TTC549 (cell line): ENCODE measurements at regions not wholly inside any gene's neighbourhood (a gene's known extent, or its start where the extent isn't known, plus 50 kb on each side); places are given as distances from the start of the nearest gene placed in this dataset.
"Not testable (repeated sequence)": the region's sequence is repeated elsewhere in the genome, so short reads cannot be mapped to it uniquely, and the experiment has no call there.

ENCODE experiments used
- FAIRE-seq: peaks from 2 replicates; lab custom pipeline; 2012; peaks lifted over from hg19 to GRCh38; lab: Jason Lieb, UNC

- no peak for FAIRE-seq
These were observed 224.1 kb upstream of the FAM3C start for GRCh38 chr7:121620206-121620605.

DNA sequence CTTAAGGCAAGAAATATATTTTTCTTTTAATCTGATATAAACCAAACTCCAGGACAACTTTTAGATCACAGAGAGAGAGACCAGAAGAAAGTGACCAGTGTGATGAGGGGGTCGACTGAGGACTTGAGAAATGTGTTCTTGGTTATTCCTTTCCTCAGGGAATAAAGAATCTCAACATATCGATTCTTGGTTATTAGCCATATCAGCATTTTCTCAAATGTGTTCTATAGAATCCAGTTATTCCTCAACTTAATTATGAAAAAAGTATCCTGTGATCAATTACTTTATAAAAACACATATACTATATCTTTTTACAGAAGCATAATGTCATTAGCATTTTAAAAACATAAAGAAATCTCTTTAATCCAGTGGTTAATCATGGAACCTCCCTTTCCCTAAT lies 222.1 kb upstream of the FAM3C start:
- FAIRE-seq = no peak

DNA sequence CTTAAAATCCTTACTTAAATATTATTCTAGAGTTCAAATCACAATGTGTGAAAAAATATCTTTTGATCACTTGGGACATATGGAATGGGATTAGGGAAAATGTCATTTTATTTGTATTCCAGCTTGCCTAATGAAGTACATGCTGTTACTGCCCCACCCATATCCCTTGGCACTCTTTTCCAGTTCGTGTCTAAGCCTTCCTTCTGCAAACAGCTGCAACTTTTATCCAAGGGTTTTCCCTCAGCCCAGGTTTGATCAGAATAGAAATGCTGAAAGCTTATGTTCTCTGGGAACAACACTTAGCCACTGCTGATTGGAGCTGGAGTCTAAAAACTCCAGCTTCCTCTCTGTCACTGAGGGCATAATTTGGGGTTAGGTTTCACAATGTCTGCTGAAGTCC lies 214.1 kb upstream of the FAM3C start:
- FAIRE-seq = no peak

- no peak for FAIRE-seq
These were observed 213.1 kb upstream of the FAM3C start for GRCh38 chr7:121609208-121609607.

DNA sequence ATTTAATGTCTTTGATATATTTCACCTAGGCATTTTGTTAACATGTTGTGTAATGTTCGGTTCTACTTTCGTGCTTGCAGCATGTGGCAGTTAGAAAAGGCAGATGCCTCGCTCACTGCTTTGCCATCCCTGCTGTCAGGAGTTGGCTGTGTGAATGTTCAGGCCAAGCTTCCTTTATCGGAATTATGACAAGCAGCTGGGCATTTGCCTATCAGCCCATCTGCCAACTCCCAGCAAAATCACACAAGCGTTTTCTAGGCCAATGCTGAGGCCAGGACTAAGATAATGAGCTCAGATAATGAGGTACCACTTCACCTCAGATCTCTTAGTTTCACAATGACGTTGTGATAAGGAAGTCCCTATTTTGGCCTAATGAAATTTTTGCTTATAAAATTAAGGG lies 212.7 kb upstream of the FAM3C start:
- FAIRE-seq = no peak

DNA sequence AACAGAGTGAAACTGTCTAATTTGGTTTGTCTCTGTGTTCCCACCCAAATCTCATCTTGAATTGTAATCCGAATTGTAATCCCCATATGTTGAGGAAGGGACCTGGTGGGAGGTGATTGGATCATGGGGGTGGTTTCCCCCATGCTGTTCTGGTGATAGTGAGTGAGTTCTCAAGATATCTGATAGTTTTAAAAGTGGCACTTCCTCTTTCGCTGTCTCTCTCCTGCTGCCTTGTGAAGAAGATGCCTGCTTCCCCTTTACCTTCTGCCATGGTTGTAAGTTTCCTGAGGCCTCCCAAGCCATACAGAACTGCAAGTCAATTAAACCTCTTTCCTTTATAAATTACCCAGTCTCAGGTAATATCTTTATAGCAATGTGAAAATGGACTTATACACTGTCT lies 212.1 kb upstream of the FAM3C start:
- FAIRE-seq = not testable (repeated sequence)

DNA sequence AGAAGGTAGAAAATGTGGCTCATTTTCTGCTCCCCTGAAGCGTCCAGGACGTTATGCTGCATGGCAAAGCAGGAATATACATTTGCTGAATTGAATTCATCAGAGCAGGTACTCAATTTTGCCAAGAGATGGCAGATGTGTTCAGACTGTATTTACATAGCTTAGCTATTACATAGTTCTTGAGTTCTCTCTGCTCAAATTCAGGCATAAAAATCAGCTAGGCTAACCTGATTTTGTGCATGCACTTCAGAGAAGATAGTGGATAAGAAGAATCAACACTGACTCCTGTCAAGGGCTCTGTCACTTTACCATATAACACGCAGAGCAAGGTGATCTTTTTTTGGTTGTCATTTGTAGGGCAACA lies 209.2 kb upstream of the FAM3C start:
- no peak for FAIRE-seq

GRCh38 chr7:121604627-121605316 lies 208.7 kb upstream of the FAM3C start:
- FAIRE-seq = no peak

DNA sequence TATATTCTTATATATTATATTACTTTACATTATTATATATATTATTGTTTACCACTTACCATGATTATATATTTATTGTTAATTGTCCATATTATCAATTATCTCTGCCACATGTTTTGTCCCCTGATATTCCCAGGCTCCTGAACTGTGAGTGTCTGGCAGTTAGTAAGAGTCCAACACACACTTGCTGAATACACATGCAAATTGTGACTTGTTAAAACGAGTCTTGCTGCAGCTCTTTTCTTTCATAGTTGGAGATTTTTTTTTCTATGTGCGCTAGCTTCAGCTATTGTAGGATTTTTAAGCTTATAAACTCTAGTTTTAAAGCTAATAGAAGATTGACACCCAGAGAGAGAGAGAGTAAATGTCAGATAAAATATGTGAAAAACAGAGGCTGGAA lies 207.8 kb upstream of the FAM3C start:
- FAIRE-seq = no peak

GRCh38 chr7:121599887-121600286 lies 203.8 kb upstream of the FAM3C start:
- no peak for FAIRE-seq

DNA sequence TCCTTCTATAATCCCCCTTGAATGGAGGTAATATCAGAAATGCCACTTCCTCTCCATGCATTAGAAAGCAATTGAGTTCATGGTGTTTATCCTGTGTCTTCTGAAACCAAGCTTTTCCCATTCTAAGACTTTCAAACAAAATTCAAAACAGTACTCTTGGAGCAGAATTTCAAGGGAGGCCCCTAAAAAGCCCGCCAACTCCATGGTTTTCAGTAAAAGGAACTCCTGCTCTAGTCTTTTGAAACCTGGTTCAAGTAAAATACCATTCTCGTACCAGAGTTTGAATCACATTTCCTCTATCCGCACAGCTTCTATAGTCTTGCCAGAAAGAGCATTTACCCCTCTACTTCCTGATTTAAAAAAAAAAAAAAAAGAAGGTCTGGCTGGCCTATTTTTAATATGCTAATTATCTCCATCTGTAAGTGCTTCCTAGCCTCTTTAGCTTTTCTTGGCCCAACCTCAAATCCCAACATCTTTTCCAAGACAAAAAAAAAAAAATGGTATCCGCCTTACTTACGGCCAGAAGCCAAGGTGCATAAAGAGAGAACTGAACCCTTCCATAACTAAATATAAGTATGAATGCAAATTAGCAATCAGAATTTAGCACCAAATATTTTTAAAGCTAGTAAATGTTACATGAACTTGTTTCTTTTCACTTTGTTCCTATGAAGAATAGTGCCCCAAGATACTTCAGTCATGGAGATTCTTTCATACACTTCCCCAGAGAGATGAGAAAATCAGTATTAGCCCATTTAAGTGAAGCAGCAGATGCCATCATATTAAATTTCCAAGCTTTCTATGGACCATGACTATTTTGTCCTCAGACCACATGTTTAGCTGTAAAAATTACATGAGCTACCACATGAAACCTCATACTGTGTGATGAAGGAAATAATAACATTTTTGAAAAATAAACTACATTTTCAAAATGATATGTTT lies 199.9 kb upstream of the FAM3C start:
- FAIRE-seq = no peak

GRCh38 chr7:121591926-121592325 lies 195.8 kb upstream of the FAM3C start:
- FAIRE-seq = no peak

- no peak for FAIRE-seq
These were observed 191.3 kb upstream of the FAM3C start for GRCh38 chr7:121587435-121587834.

DNA sequence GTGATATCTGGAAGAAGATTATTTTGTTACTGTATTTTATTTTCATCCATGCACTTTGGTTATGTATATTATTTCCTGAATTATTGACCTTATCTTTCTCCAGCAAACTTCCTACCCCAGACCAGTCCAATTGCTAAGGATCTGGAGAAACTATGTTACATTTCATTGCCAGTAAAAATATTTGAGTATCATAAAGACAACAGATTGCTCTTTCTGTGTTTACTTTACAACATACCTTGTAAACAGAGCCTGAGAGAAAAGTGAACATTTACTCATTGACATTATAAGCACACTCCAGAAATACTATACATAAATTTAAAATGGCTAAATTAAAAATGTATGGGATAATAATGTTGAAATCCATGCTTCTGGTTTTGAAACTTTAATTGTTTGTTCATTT lies 186.2 kb upstream of the FAM3C start:
- FAIRE-seq = no peak

GRCh38 chr7:121579639-121580038 lies 183.5 kb upstream of the FAM3C start:
- FAIRE-seq = no peak

DNA sequence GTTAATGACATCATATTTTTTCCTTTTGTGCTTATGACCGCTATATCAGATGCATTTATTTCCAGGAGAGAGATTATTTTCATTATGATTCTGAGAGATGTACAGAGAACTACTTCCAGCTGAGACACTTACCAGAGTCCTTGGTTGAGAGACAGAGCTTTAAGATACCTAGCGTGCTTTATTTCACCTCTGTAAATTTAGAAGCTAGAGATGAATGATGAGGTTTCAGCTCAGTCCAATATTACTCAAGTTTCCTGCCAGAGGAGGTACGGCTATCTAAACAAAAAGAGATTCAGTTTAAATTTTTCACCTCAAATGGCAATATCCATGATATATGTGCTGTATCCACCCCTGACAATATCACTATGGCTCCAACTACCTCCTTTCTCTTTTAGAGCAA lies 182.6 kb upstream of the FAM3C start:
- FAIRE-seq = no peak

DNA sequence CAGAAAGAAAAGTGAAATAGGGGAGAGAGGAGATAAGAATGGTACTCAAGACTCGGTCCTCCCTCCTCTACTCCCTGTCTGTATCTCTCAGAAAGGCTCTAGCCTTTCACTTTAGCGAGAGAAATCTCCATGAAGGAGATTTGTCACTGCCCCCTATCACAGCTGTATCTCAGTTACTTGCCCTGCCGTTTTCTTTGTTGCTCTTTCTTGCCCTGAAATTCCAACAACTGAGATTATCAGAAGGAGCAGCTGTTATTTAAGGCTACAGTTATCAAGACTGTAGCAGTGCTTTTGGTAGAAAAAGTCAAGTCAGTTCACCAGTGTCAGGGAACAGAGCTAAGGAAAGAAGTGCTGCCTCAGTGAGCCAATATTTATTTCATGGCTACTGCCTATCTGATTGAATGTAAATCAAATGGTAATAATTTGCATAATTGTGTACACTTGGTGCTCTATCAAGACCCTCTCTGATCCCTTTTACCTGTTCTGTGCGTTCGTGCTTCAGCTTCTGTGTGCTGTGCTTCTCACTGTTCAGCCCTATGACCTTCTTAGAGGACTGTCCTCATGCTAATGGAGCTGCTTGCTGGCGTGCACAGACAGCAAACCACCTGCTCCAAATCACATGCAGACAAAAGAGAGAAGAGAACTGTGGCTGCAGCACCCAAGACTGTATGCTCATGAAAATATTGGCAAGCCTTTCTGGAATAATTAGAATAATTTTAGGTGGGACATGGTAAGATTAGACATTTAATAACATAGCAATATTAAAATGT lies 180.2 kb upstream of the FAM3C start:
- no peak for FAIRE-seq

DNA sequence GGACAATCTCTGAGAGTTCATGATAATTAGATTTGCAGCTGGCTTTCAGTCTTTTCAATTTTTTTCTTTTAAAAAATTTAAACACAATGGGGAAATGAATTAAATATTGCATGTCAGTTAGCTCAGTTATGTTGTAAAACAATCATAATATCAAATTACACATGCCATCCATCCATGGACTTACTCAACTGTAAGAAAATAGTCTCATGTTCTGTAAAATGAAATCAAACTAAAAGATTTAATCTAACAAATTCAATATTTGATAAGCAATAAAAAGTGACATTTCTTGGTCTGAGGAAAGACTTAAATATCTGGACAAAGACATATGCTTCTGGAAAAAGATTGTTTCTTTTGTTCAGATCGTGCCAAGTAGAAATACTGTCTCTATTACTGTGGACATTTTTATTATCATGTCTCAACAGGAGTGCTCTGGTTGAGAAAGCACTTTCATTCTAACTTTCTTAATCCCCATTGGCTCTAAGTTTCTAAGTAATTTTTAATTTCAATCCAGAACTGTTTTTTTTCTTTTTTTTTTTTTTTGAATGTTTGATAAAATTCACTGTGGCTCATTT lies 179.2 kb upstream of the FAM3C start:
- FAIRE-seq = no peak

- FAIRE-seq = no peak
These were observed 178.0 kb upstream of the FAM3C start for GRCh38 chr7:121574109-121574508.

DNA sequence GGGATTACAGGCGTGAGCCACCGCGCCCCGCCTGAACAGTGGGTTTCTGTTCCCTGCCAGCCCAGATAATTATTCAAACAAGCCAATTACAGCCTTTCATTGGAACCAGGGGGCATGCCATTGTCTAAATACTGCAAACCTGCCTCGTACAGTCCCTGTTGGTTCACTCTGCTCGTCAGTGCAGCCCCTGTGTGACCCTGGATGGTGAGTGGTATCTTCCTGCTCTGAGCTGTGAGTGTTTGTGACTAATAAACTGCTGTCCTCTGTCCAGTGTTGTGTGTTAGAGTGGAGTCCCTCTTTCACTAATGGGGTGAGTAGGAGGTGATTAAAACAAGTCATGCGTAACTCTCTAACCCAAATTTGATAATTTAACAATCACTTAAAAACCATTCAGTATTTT lies 176.5 kb upstream of the FAM3C start:
- FAIRE-seq = no peak

DNA sequence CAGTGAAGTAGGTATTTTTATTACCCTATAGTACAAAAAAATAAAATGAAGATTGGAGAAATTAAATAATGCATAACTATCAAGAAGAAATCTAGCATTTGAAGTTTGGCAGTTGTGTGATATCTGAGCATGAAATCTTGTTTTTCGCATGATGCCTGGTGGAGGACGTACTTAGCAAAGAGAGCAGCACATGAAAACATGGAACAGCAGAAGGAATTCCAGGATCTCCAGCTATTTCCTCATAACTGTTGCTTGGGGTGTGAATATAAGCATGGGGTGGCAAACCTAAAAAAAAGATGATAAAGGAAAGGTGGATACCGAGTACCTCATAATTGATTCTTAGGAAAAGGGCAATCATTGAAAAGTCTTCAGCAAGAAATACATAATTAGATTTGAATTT lies 174.3 kb upstream of the FAM3C start:
- no peak for FAIRE-seq

DNA sequence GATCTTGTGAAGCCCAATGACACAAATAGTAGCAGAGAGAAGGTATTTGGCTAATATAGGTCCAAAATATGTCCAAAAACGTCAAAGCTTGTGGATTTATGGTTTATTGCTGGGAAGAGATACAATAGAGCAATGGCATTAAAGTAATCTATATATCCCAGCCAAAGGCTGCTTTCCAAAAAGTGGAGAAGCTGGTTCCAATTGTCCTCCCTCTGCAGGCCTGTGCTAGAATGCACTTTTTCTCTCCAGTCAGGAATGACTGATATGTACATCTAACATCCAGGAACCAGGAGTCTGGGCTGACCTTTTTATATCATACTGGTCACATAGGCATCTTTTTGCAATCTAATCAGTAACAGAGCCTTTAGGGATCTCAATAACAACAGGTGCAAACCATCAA lies 167.1 kb upstream of the FAM3C start:
- FAIRE-seq = no peak

DNA sequence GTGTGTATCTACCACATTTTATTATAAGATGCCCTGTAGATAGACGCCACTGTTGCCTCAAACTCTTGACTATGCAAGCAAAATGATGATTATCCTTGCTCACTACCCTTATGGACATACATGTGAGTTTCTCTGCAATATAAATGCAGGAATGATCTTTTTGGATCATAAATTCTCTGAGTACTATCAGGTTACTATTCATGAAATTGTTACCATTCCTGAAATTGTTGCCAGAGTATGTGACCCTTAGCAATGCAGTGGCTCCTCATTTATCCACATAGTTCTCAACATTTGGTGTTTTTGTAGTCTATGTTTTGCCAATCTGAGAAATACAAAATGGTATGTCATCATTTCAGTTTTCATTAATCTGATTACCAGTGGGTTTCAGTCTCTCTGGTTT lies 166.2 kb upstream of the FAM3C start:
- no peak for FAIRE-seq
